ENCODE measurements at regions not wholly inside any gene's neighbourhood (a gene's known extent, or its start where the extent isn't known, plus 50 kb on each side); places are given as distances from the start of the nearest gene placed in this dataset.

DNA sequence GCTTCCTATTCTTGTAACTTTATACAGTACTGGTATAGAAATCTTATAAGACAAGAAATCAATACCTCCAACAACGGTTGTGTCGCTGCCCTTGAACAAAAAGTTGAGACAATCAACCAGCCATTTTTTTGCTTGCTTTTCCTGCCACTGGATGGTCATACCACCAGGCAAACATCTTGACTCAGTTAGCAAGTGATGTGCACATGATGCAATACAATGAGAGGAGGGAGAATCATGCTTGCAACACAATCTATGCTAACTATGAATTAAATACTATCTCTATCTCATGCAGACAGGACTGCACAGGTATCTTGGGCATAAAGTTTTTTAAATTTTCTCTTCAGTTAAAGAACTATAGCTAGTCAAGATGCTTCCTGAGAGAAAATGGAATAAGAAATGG lies 877.7 kb upstream of the CITED2 start:
- Histone ChIP-seq H3K9me3 (replicated peaks; ENCODE audit: control insufficient read depth, insufficient read depth, low read depth, low read length) (no peaks in the 10 kb centered on the region; the same call in 1 of the 2 replicates), H4K20me1 (replicated peaks; ENCODE audit: control insufficient read depth, insufficient read depth, low read length) (no peaks in the 10 kb centered on the region), H3K79me2 (ENCODE audit: control insufficient read depth, insufficient read depth, low read length) (0 out of 3 replicates have a peak, but pooled peaks cover 2% of the 10 kb centered on the region), H3K4me3 (no peak overlapping the region), H3K9ac (ENCODE audit: insufficient read depth in 1 of 2, low read depth in 2 of 2, low read length in 2 of 2) (no peak overlapping the region), H3K27me3 (ENCODE audit: control insufficient read depth in 2 of 2, insufficient read depth in 2 of 2, low read length in 2 of 2) (no peaks in the 10 kb centered on the region), H3K4me2 (ENCODE audit: insufficient read depth, low read length) (no peak overlapping the region), H2AFZ (ENCODE audit: low read depth, low read length) (no peak overlapping the region), H3K4me1 (replicated peaks in 1 of 2; ENCODE audit: control insufficient read depth in 2 of 2, insufficient read depth in 2 of 2, low read length in 2 of 2) (peaks cover 0 to 5% of the 10 kb centered on the region in 2 experiments; a peak in 1 of 5 replicates), H3K36me3 (ENCODE audit: control insufficient read depth, insufficient read depth, low read length) (peaks cover 8% of the 10 kb centered on the region; the same call in 2 of the 3 replicates), H3K27ac (ENCODE audit: extremely low read depth, low read depth, low read length) (no peak overlapping the region), H3K9me1 (ENCODE audit: control insufficient read depth, insufficient read depth, low read length) (no peaks in the 10 kb centered on the region)
- POLR2A ChIA-PET: no interaction called here
- CTCF ChIA-PET (ENCODE audit: low intra/inter-chr PET ratio): no interaction called here
- BruUV-seq (replicated peaks): no TSS peak
- ATAC-seq (no peak), FAIRE-seq (no peak), DNase-seq (ENCODE audit: extremely low read depth in 1 of 4, low spot score in 3 of 4) (no peak)
- TF ChIP-seq CC2D1A (IDR thresholded peaks at IDR 0.05): no peak
- TF ChIP-seq ATF3 (IDR thresholded peaks at IDR 0.05): peak; percentile 17; the same call in 1 of the 2 replicates
- no peak for TF ChIP-seq ATF3 (CRISPR knock-in tag; conservative IDR thresholded peaks at IDR 0.05)
- no peak for TF ChIP-seq E2F1 (CRISPR knock-in tag; IDR thresholded peaks at IDR 0.05)
- TF ChIP-seq GTF2F1 (IDR thresholded peaks at IDR 0.05; ENCODE audit: low read depth, low read length): no peak
- peak; percentile 37; the same call in 1 of the 2 replicates for TF ChIP-seq CEBPB (tag; IDR thresholded peaks at IDR 0.05)
- WGBS (ENCODE audit: insufficient coverage, low coverage, missing lambda C conversion rate): 76% methylated on average over 2 of the region's 2 CpGs
- in situ Hi-C loops (cut with MboI): no loop called here
- intact Hi-C loops (cut with micrococcal nuclease): no loop called here

Data from K562 (cell line).